NCI-H128 (cell line): ENCODE measurements at regions not wholly inside any gene's neighbourhood (a gene's known extent, or its start where the extent isn't known, plus 50 kb on each side); places are given as distances from the start of the nearest gene placed in this dataset.

Experiments used
- DNase-seq: peaks from one replicate; lab custom pipeline; 2025; ENCODE audit not compliant: unreplicated experiment; lab: John Stamatoyannopoulos, UW

GRCh38 chr3:150104564-150104963 is 133.9 kb upstream of the PFN2 start:
- DNase-seq = no peak

GRCh38 chr3:150101016-150101415 is 130.3 kb upstream of the PFN2 start:
- no peak for DNase-seq

- no peak for DNase-seq
Observed at GRCh38 chr3:150098621-150099020, 127.9 kb upstream of the PFN2 start.

GRCh38 chr3:150097588-150097890 is 126.8 kb upstream of the PFN2 start:
- no peak for DNase-seq

- no peak for DNase-seq
Observed at GRCh38 chr3:150096700-150097587, 126.2 kb upstream of the PFN2 start.

- DNase-seq = no peak
Observed at GRCh38 chr3:150094150-150094933, 123.6 kb upstream of the PFN2 start.

- no peak for DNase-seq
Observed at GRCh38 chr3:150091626-150092025, 120.9 kb upstream of the PFN2 start.

- DNase-seq = no peak
Observed at GRCh38 chr3:150090877-150091276, 120.2 kb upstream of the PFN2 start.

GRCh38 chr3:150090006-150090405 is 119.3 kb upstream of the PFN2 start:
- DNase-seq = no peak

GRCh38 chr3:150084128-150084527 is 113.4 kb upstream of the PFN2 start:
- no peak for DNase-seq

- no peak for DNase-seq
Observed at GRCh38 chr3:150083655-150084042, 113.0 kb upstream of the PFN2 start.

- no peak for DNase-seq
Observed at GRCh38 chr3:150082898-150083654, 112.4 kb upstream of the PFN2 start.

GRCh38 chr3:150081084-150081483 is 110.4 kb upstream of the PFN2 start:
- no peak for DNase-seq

- DNase-seq = no peak
Observed at GRCh38 chr3:150080058-150080730, 109.5 kb upstream of the PFN2 start.

GRCh38 chr3:150079029-150079739 is 108.5 kb upstream of the PFN2 start:
- DNase-seq = no peak

GRCh38 chr3:150077581-150078247 is 107.0 kb upstream of the PFN2 start:
- DNase-seq = no peak

- no peak for DNase-seq
Observed at GRCh38 chr3:150077107-150077506, 106.4 kb upstream of the PFN2 start.

- no peak for DNase-seq
Observed at GRCh38 chr3:150076443-150076842, 105.7 kb upstream of the PFN2 start.

- DNase-seq = no peak
Observed at GRCh38 chr3:150075417-150075865, 104.7 kb upstream of the PFN2 start.
